ENCODE measurements at regions not wholly inside any gene's neighbourhood (a gene's known extent, or its start where the extent isn't known, plus 50 kb on each side); places are given as distances from the start of the nearest gene placed in this dataset.
A peak's percentile ranks its signal among the peaks of the same experiment; 100 is the strongest.

DNA sequence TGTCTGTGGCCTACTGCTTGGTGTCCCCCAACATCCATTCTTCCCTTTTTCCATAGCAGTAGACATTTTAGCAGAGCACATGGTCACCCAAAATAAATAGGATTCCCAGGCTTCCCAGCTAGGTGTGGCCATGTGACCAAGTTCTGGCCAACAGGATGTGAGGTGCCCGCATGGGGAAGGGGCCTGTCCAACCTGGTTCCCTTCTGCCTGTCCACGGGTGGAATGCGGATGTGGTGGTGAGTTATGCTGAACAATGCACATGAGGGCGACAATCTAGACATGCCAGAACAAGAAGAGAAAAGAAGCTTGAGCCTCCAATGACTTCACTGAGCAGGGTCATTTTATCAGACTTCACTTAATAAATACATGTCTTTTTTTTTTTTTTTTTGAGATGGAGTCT is 77.6 kb upstream of the DLG1 start:
- Mint-ChIP-seq H3K4me1 (ENCODE audit: low read depth, unreplicated experiment) (peaks cover 19% of the 10 kb centered on the region), H3K36me3 (ENCODE audit: unreplicated experiment) (no peaks in the 10 kb centered on the region), H3K27ac (ENCODE audit: unreplicated experiment) (no peak overlapping the region), H3K27me3 (ENCODE audit: unreplicated experiment) (peaks cover 6% of the 10 kb centered on the region), H3K4me3 (ENCODE audit: unreplicated experiment) (no peak overlapping the region), H3K9me3 (ENCODE audit: unreplicated experiment) (peaks cover 4% of the 10 kb centered on the region)
- TF ChIP-seq, protein P1, sequence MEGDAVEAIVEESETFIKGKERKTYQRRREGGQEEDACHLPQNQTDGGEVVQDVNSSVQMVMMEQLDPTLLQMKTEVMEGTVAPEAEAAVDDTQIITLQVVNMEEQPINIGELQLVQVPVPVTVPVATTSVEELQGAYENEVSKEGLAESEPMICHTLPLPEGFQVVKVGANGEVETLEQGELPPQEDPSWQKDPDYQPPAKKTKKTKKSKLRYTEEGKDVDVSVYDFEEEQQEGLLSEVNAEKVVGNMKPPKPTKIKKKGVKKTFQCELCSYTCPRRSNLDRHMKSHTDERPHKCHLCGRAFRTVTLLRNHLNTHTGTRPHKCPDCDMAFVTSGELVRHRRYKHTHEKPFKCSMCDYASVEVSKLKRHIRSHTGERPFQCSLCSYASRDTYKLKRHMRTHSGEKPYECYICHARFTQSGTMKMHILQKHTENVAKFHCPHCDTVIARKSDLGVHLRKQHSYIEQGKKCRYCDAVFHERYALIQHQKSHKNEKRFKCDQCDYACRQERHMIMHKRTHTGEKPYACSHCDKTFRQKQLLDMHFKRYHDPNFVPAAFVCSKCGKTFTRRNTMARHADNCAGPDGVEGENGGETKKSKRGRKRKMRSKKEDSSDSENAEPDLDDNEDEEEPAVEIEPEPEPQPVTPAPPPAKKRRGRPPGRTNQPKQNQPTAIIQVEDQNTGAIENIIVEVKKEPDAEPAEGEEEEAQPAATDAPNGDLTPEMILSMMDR (IDR thresholded peaks at IDR 0.05; ENCODE audit: partially characterized antibody, unreplicated experiment): no peak
- no peak for DNase-seq

GRCh38 chr3:197375001-197375441 is 76.6 kb upstream of the DLG1 start:
- Mint-ChIP-seq H3K4me3 (ENCODE audit: unreplicated experiment) (no peak overlapping the region), H3K27ac (ENCODE audit: unreplicated experiment) (no peak overlapping the region), H3K36me3 (ENCODE audit: unreplicated experiment) (no peaks in the 10 kb centered on the region), H3K9me3 (ENCODE audit: unreplicated experiment) (peaks cover 4% of the 10 kb centered on the region), H3K27me3 (ENCODE audit: unreplicated experiment) (peaks cover 6% of the 10 kb centered on the region), H3K4me1 (ENCODE audit: low read depth, unreplicated experiment) (peaks cover 16% of the 10 kb centered on the region)
- TF ChIP-seq, protein P1 (IDR thresholded peaks at IDR 0.05; ENCODE audit: partially characterized antibody, unreplicated experiment): no peak
- no peak for DNase-seq

- H3K9me3 Mint-ChIP-seq (ENCODE audit: unreplicated experiment): peaks cover 4% of the 10 kb centered on the region
- peaks cover 7% of the 10 kb centered on the region for H3K27me3 Mint-ChIP-seq (ENCODE audit: unreplicated experiment)
- TF ChIP-seq, protein P1 (IDR thresholded peaks at IDR 0.05; ENCODE audit: partially characterized antibody, unreplicated experiment): no peak
- H3K4me1 Mint-ChIP-seq (ENCODE audit: low read depth, unreplicated experiment): peaks cover 22% of the 10 kb centered on the region
- no peaks in the 10 kb centered on the region for H3K36me3 Mint-ChIP-seq (ENCODE audit: unreplicated experiment)
- no peak overlapping the region for H3K4me3 Mint-ChIP-seq (ENCODE audit: unreplicated experiment)
- no peak for DNase-seq
- no peak overlapping the region for H3K27ac Mint-ChIP-seq (ENCODE audit: unreplicated experiment)
Observed at GRCh38 chr3:197373096-197373495, 74.7 kb upstream of the DLG1 start.

- Mint-ChIP-seq H3K27me3 (ENCODE audit: unreplicated experiment) (peaks cover 7% of the 10 kb centered on the region), H3K4me1 (ENCODE audit: low read depth, unreplicated experiment) (peaks cover 24% of the 10 kb centered on the region), H3K27ac (ENCODE audit: unreplicated experiment) (peak overlapping the region; percentile 53), H3K9me3 (ENCODE audit: unreplicated experiment) (peaks cover 4% of the 10 kb centered on the region), H3K4me3 (ENCODE audit: unreplicated experiment) (peak overlapping the region; percentile 25), H3K36me3 (ENCODE audit: unreplicated experiment) (no peaks in the 10 kb centered on the region)
- DNase-seq: no peak
- TF ChIP-seq, protein P1 (IDR thresholded peaks at IDR 0.05; ENCODE audit: partially characterized antibody, unreplicated experiment): no peak
Observed at GRCh38 chr3:197372047-197372661, 73.7 kb upstream of the DLG1 start.

DNA sequence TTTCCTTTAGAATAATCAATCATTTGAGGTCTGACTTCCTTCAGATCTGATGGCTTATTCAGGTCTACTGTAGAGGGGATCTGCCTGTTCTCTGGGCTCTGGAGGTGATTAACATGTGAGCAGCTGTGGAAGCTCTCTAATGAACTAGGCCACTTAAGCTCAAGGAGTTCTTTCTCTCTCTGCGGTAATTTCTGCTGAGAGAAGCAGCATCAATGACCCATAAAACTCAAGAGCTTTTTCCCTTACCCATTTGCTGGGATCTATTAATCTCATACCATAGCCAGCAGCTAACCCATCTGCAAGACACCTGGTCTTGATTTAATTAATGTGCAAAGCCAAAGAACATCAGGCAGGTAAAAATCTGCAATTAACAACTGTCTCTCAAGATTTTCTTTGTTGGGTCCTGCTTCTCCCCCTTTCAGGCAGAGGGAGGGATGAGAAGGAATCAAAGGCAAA is 73.2 kb upstream of the DLG1 start:
- Mint-ChIP-seq H3K27me3 (ENCODE audit: unreplicated experiment) (peaks cover 5% of the 10 kb centered on the region), H3K4me3 (ENCODE audit: unreplicated experiment) (peak overlapping the region; percentile 25), H3K27ac (ENCODE audit: unreplicated experiment) (peak overlapping the region; percentile 53), H3K4me1 (ENCODE audit: low read depth, unreplicated experiment) (peaks cover 20% of the 10 kb centered on the region), H3K9me3 (ENCODE audit: unreplicated experiment) (peaks cover 4% of the 10 kb centered on the region), H3K36me3 (ENCODE audit: unreplicated experiment) (no peaks in the 10 kb centered on the region)
- DNase-seq: no peak
- TF ChIP-seq, protein P1 (IDR thresholded peaks at IDR 0.05; ENCODE audit: partially characterized antibody, unreplicated experiment): no peak

Data from glutamatergic neuron (in vitro differentiated cells).